ENCODE measurements at regions not wholly inside any gene's neighbourhood (a gene's known extent, or its start where the extent isn't known, plus 50 kb on each side); places are given as distances from the start of the nearest gene placed in this dataset.
"Not testable (repeated sequence)": the region's sequence is repeated elsewhere in the genome, so short reads cannot be mapped to it uniquely, and the experiment has no call there.

DNA sequence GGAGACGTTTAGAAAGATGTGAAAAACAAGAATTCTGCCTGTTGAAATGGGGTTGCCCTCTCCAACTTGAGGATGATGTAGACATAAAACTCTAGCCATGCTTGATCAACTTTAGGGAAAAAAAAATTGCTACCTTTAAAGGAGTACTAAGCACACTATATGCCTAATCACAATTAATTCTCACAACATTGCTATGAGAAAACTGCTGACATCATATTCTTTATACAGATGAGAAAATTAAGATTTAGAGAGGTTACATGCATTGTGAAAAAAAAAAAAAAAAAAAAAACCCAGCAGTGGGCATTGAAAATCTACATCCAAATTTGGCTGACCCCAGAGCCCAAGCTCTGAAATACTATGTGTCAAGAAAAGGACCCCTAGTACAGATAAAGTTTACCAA lies 617.2 kb upstream of the ADGRL2 start:
- no peaks in the 10 kb centered on the region for H3F3A ChIP-seq (ENCODE audit: insufficient read depth, low read length)
- H3K9ac ChIP-seq (ENCODE audit: low read length): no peak overlapping the region
- no peaks in the 10 kb centered on the region for H3K9me2 ChIP-seq (ENCODE audit: low read depth, low read length)
- H3K36me3 ChIP-seq (ENCODE audit: insufficient read depth, low read length): no peaks in the 10 kb centered on the region
- H3K4me3 ChIP-seq (ENCODE audit: low read depth, low read length, poor library complexity, severe bottlenecking): no peak overlapping the region
- no peaks in the 10 kb centered on the region for H3K27me3 ChIP-seq (ENCODE audit: insufficient read depth, low read length)
- H3K4me1 ChIP-seq (ENCODE audit: insufficient read depth, low read length, severe bottlenecking): no peaks in the 10 kb centered on the region
- H3K4me2 ChIP-seq (ENCODE audit: low read length): no peak overlapping the region
- TF ChIP-seq EZH2 (IDR thresholded peaks at IDR 0.05; ENCODE audit: borderline replicate concordance, low read length) (no peak), CTCF (IDR thresholded peaks at IDR 0.05; ENCODE audit: low read length) (no peak)
- H2AFZ ChIP-seq (ENCODE audit: low read length): no peak overlapping the region
- no peak overlapping the region for H3K27ac ChIP-seq (ENCODE audit: low read depth, low read length, poor library complexity, severe bottlenecking)
- no peaks in the 10 kb centered on the region for H4K20me1 ChIP-seq (ENCODE audit: insufficient read depth, low read length)
- no peaks in the 10 kb centered on the region for H3K79me2 ChIP-seq (ENCODE audit: insufficient read depth, low read length)
- no peaks in the 10 kb centered on the region for H3K9me3 ChIP-seq (ENCODE audit: low read length)

- no peak overlapping the region for H3K4me3 ChIP-seq (ENCODE audit: low read depth, low read length, poor library complexity, severe bottlenecking)
- TF ChIP-seq EZH2 (IDR thresholded peaks at IDR 0.05; ENCODE audit: borderline replicate concordance, low read length): no peak
- no peak for TF ChIP-seq CTCF (IDR thresholded peaks at IDR 0.05; ENCODE audit: low read length)
- no peak overlapping the region for H2AFZ ChIP-seq (ENCODE audit: low read length)
- no peaks in the 10 kb centered on the region for H3K9me3 ChIP-seq (ENCODE audit: low read length)
- no peak overlapping the region for H3K27ac ChIP-seq (ENCODE audit: low read depth, low read length, poor library complexity, severe bottlenecking)
- H3K27me3 ChIP-seq (ENCODE audit: insufficient read depth, low read length): no peaks in the 10 kb centered on the region
- H3F3A ChIP-seq (ENCODE audit: insufficient read depth, low read length): no peaks in the 10 kb centered on the region
- H3K36me3 ChIP-seq (ENCODE audit: insufficient read depth, low read length): no peaks in the 10 kb centered on the region
- no peaks in the 10 kb centered on the region for H4K20me1 ChIP-seq (ENCODE audit: insufficient read depth, low read length)
- H3K4me1 ChIP-seq (ENCODE audit: insufficient read depth, low read length, severe bottlenecking): no peaks in the 10 kb centered on the region
- no peak overlapping the region for H3K9ac ChIP-seq (ENCODE audit: low read length)
- H3K4me2 ChIP-seq (ENCODE audit: low read length): no peak overlapping the region
- H3K79me2 ChIP-seq (ENCODE audit: insufficient read depth, low read length): no peaks in the 10 kb centered on the region
- H3K9me2 ChIP-seq (ENCODE audit: low read depth, low read length): no peaks in the 10 kb centered on the region
Measured at GRCh38 chr1:81183051-81183450, 617.7 kb upstream of the ADGRL2 start.

DNA sequence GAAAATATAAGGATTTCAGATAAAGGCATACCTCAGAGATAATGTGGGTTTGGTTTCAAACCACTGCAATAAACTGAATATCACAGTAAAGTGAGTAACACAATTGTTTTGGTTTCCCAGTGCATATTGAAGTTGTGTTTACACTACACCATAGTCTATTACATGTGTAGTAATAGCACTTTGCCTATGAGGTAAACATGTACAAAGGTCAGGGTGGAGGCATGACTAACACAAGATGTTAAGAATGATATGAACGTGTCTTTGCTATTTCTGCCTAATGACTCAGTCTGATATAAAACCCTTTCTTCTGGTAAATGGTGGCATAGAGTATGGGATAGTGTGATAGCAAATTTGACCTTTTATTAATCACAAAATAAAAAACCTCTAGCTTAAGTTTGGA lies 621.5 kb upstream of the ADGRL2 start:
- no peaks in the 10 kb centered on the region for H3K36me3 ChIP-seq (ENCODE audit: insufficient read depth, low read length)
- no peaks in the 10 kb centered on the region for H3K79me2 ChIP-seq (ENCODE audit: insufficient read depth, low read length)
- no peak overlapping the region for H3K4me2 ChIP-seq (ENCODE audit: low read length)
- no peak for TF ChIP-seq CTCF (IDR thresholded peaks at IDR 0.05; ENCODE audit: low read length)
- TF ChIP-seq EZH2 (IDR thresholded peaks at IDR 0.05; ENCODE audit: borderline replicate concordance, low read length): no peak
- no peak overlapping the region for H3K9ac ChIP-seq (ENCODE audit: low read length)
- no peaks in the 10 kb centered on the region for H3K4me1 ChIP-seq (ENCODE audit: insufficient read depth, low read length, severe bottlenecking)
- no peaks in the 10 kb centered on the region for H3K27me3 ChIP-seq (ENCODE audit: insufficient read depth, low read length)
- no peak overlapping the region for H3K4me3 ChIP-seq (ENCODE audit: low read depth, low read length, poor library complexity, severe bottlenecking)
- H3K9me2 ChIP-seq (ENCODE audit: low read depth, low read length): no peaks in the 10 kb centered on the region
- no peaks in the 10 kb centered on the region for H3K9me3 ChIP-seq (ENCODE audit: low read length)
- H2AFZ ChIP-seq (ENCODE audit: low read length): no peak overlapping the region
- H3F3A ChIP-seq (ENCODE audit: insufficient read depth, low read length): no peaks in the 10 kb centered on the region
- H4K20me1 ChIP-seq (ENCODE audit: insufficient read depth, low read length): no peaks in the 10 kb centered on the region
- H3K27ac ChIP-seq (ENCODE audit: low read depth, low read length, poor library complexity, severe bottlenecking): no peak overlapping the region

DNA sequence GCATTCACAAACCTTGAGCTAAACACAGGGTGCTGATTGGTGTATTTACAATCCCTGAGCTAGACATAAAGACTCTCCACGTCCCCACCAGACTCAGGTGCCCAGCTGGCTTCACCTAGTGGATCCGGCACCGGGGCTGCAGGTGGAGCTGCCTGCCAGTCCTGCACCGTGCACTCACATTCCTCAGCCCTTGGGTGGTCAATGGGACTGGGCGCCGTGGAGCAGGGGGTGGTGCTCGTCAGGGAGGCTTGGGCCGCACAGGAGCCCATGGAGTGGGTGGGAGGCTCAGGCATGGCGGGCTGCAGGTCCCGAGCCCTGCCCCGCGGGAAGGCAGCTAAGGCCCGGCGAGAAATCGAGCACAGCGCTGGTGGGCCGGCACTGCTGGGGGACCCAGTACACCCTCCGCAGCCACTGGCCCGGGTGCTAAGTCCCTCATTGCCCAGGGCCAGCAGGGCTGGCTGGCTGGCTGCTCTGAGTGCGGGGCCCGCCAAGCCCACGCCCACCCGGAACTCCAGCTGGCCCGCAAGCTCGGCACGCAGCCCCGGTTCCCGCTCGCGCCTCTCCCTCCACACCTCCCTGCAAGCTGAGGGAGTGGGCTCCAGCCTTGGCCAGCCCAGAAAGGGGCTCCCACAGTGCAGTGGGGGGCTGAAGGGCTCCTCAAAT lies 622.2 kb upstream of the ADGRL2 start:
- not testable (repeated sequence) for H3K4me3 ChIP-seq (ENCODE audit: low read depth, low read length, poor library complexity, severe bottlenecking); H2AFZ ChIP-seq (ENCODE audit: low read length); H3K9me3 ChIP-seq (ENCODE audit: low read length); H3K9me2 ChIP-seq (ENCODE audit: low read depth, low read length); H3K27me3 ChIP-seq (ENCODE audit: insufficient read depth, low read length); H4K20me1 ChIP-seq (ENCODE audit: insufficient read depth, low read length); H3F3A ChIP-seq (ENCODE audit: insufficient read depth, low read length); H3K79me2 ChIP-seq (ENCODE audit: insufficient read depth, low read length); H3K9ac ChIP-seq (ENCODE audit: low read length); H3K4me1 ChIP-seq (ENCODE audit: insufficient read depth, low read length, severe bottlenecking); H3K27ac ChIP-seq (ENCODE audit: low read depth, low read length, poor library complexity, severe bottlenecking); H3K36me3 ChIP-seq (ENCODE audit: insufficient read depth, low read length); H3K4me2 ChIP-seq (ENCODE audit: low read length)
